H9 (cell line): ENCODE measurements at regions not wholly inside any gene's neighbourhood (a gene's known extent, or its start where the extent isn't known, plus 50 kb on each side); places are given as distances from the start of the nearest gene placed in this dataset.

Experiments used
- DNase-seq: peaks from one replicate; pipeline ENCODE4 v3.0.0-alpha.2; 2017
- H2AFZ ChIP-seq: one replicate; pipeline ENCODE4 v1.6.1; 2013; ENCODE audit warnings: mild to moderate bottlenecking, low read length, control low read depth, moderate library complexity
- H2AK5ac ChIP-seq: 2 replicates; pipeline ENCODE4 v1.6.1; 2013; ENCODE audit warnings: low read length, control low read depth, mixed read lengths; ENCODE audit not compliant: insufficient read length
- H2BK120ac ChIP-seq: one replicate; pipeline ENCODE4 v1.6.1; 2013; ENCODE audit warnings: low read depth, mild to moderate bottlenecking, low read length, control low read depth, inconsistent platforms; ENCODE audit not compliant: poor library complexity, severe bottlenecking
- H2BK12ac ChIP-seq: 2 replicates; pipeline ENCODE4 v1.6.1; 2013; ENCODE audit warnings: low read length, control low read depth, mixed read lengths, low read depth; ENCODE audit not compliant: insufficient read length
- H2BK15ac ChIP-seq: 2 replicates; pipeline ENCODE4 v1.6.1; 2013; ENCODE audit warnings: low read depth, low read length, control low read depth
- H2BK20ac ChIP-seq: one replicate; pipeline ENCODE4 v1.6.1; 2013; ENCODE audit warnings: low read depth, mild to moderate bottlenecking, low read length, control low read depth, inconsistent platforms; ENCODE audit not compliant: poor library complexity, severe bottlenecking
- H2BK5ac ChIP-seq: 2 replicates; pipeline ENCODE4 v1.6.1; 2013; ENCODE audit warnings: low read length, control low read depth, mixed read lengths; ENCODE audit not compliant: insufficient read length
- H3K14ac ChIP-seq: 2 replicates; pipeline ENCODE4 v1.6.1; 2013; ENCODE audit warnings: low read length, control low read depth; ENCODE audit not compliant: insufficient read depth
- H3K18ac ChIP-seq: 2 replicates; pipeline ENCODE4 v1.6.1; 2013; ENCODE audit warnings: low read depth, mild to moderate bottlenecking, mixed read lengths, low read length, control low read depth; ENCODE audit not compliant: insufficient read length
- H3K23ac ChIP-seq: 2 replicates; pipeline ENCODE4 v1.6.1; 2013; ENCODE audit warnings: low read length, control low read depth, mixed read lengths, low read depth; ENCODE audit not compliant: insufficient read length
- H3K23me2 ChIP-seq: 2 replicates; pipeline ENCODE4 v1.6.1; 2013; ENCODE audit warnings: low read depth, mild to moderate bottlenecking, mixed read lengths, low read length, control low read depth; ENCODE audit not compliant: insufficient read length, poor library complexity, severe bottlenecking
- H3K27ac ChIP-seq: 2 replicates; pipeline ENCODE4 v1.5.1; 2013; ENCODE audit warnings: low read length, control low read depth, mixed read lengths, low read depth; ENCODE audit not compliant: insufficient read length
- H3K27me3 ChIP-seq: 2 replicates; pipeline ENCODE4 v1.6.1; 2013; ENCODE audit warnings: low read length, control low read depth, inconsistent platforms; ENCODE audit not compliant: insufficient read depth
- H3K4ac ChIP-seq: 2 replicates; pipeline ENCODE4 v1.6.1; 2013; ENCODE audit warnings: low read depth, mild to moderate bottlenecking, control low read depth, inconsistent platforms, low read length, moderate library complexity
- H3K4me1 ChIP-seq: 2 replicates; pipeline ENCODE4 v1.6.1; 2013; ENCODE audit warnings: low read length, control low read depth, inconsistent platforms; ENCODE audit not compliant: insufficient read depth
- H3K4me2 ChIP-seq: 2 replicates; pipeline ENCODE4 v1.6.1; 2013; ENCODE audit warnings: low read length, control low read depth, mixed read lengths; ENCODE audit not compliant: insufficient read length, insufficient read depth
- H3K56ac ChIP-seq: 2 replicates; pipeline ENCODE4 v1.6.1; 2013; ENCODE audit warnings: low read depth, mild to moderate bottlenecking, mixed read lengths, low read length, control low read depth; ENCODE audit not compliant: insufficient read length
- H3K79me1 ChIP-seq: 2 replicates; pipeline ENCODE4 v1.6.1; 2013; ENCODE audit warnings: low read depth, mild to moderate bottlenecking, moderate library complexity, low read length, control low read depth, inconsistent platforms; ENCODE audit not compliant: insufficient read depth, poor library complexity, severe bottlenecking
- H3K79me2 ChIP-seq: 2 replicates; pipeline ENCODE4 v1.6.1; 2013; ENCODE audit warnings: low read length, control low read depth, inconsistent platforms; ENCODE audit not compliant: insufficient read depth
- H3K9ac ChIP-seq: 2 replicates; pipeline ENCODE4 v1.6.1; 2013; ENCODE audit warnings: low read length, control low read depth, mixed read lengths; ENCODE audit not compliant: insufficient read length; ENCODE audit errors: extremely low read depth
- H3K9me3 ChIP-seq: one replicate; pipeline ENCODE4 v1.6.1; 2013; ENCODE audit warnings: low read depth, low read length, inconsistent platforms; ENCODE audit not compliant: control insufficient read depth
- H3T11ph ChIP-seq: one replicate; pipeline ENCODE4 v1.6.1; 2013; ENCODE audit warnings: mild to moderate bottlenecking, low read length, control low read depth, inconsistent platforms
- H4K20me1 ChIP-seq: one replicate; pipeline ENCODE4 v1.6.1; 2013; ENCODE audit not compliant: control insufficient read depth, insufficient read length, insufficient read depth
- H4K5ac ChIP-seq: 2 replicates; pipeline ENCODE4 v1.6.1; 2013; ENCODE audit warnings: low read depth, mild to moderate bottlenecking, mixed read lengths, low read length, control low read depth; ENCODE audit not compliant: insufficient read length
- H4K8ac ChIP-seq: replicated peaks from 2 replicates; pipeline ENCODE4 v1.6.1; 2013; ENCODE audit warnings: low read length, control low read depth, mixed read lengths, low read depth; ENCODE audit not compliant: insufficient read length
- H4K91ac ChIP-seq: 2 replicates; pipeline ENCODE4 v1.6.1; 2013; ENCODE audit warnings: low read depth, mild to moderate bottlenecking, moderate library complexity, mixed read lengths, low read length, control low read depth; ENCODE audit not compliant: insufficient read length
- H3K27ac Mint-ChIP-seq, 3 experiments: 2 replicates in 2 of 3; 3 replicates in 1 of 3; pipeline ENCODE4 v1.8.0; 2020 to 2021; ENCODE audit warnings: mixed read lengths in 3 of 3, mild to moderate bottlenecking in 1 of 3, moderate library complexity in 1 of 3
- H3K27me3 Mint-ChIP-seq: 2 replicates; pipeline ENCODE4 v1.8.0; 2021; ENCODE audit warnings: low read depth, mild to moderate bottlenecking, moderate library complexity, mixed read lengths
- H3K36me3 Mint-ChIP-seq, 3 experiments: 2 replicates in 2 of 3; 3 replicates in 1 of 3; pipeline ENCODE4 v1.8.0; 2020 to 2021; ENCODE audit warnings: low read depth in 3 of 3, mixed read lengths in 3 of 3; ENCODE audit not compliant: insufficient read depth in 1 of 3
- H3K4me1 Mint-ChIP-seq, 2 experiments: 2 replicates each; pipeline ENCODE4 v1.8.0; 2020; ENCODE audit warnings: mixed read lengths in 2 of 2
- H3K4me3 Mint-ChIP-seq, 2 experiments: 2 replicates in 1 of 2; 3 replicates in 1 of 2; pipeline ENCODE4 v1.8.0; 2020 to 2021; ENCODE audit warnings: mild to moderate bottlenecking in 2 of 2, mixed read lengths in 2 of 2, moderate library complexity in 1 of 2
- H3K9me3 Mint-ChIP-seq, 2 experiments: 2 replicates in 1 of 2; 3 replicates in 1 of 2; pipeline ENCODE4 v1.8.0; 2020; ENCODE audit warnings: mild to moderate bottlenecking in 2 of 2, mixed read lengths in 2 of 2, moderate library complexity in 1 of 2
- CTCF ChIP-seq: fragments of 200-600 bp; sonication (generic); conservative IDR thresholded peaks from 3 replicates; pipeline ENCODE4 v1.8.0; 2021; ENCODE audit warnings: antibody characterized with exemption, mild to moderate bottlenecking
- WGBS: extraction: QIAGEN DNeasy Blood & Tissue Kit; methylation state at CpG from one replicate; pipeline ENCODE4 v1.1.7; 2013; ENCODE audit warnings: missing lambda C conversion rate, low lambda C conversion rate, mixed read lengths; ENCODE audit not compliant: insufficient read length; ENCODE audit errors: extremely low coverage; 5-methylcytosine and 5-hydroxymethylcytosine counted together

- Histone ChIP-seq H2BK20ac (no peak overlapping the region), H2AK5ac (no peak overlapping the region), H3K23me2 (no peaks in the 10 kb centered on the region), H3K79me1 (no peaks in the 10 kb centered on the region), H3K27me3 (no peaks in the 10 kb centered on the region), H2BK120ac (no peak overlapping the region), H3K18ac (no peak overlapping the region), H3K27ac (no peak overlapping the region), H3K9ac (no peak overlapping the region), H4K8ac (no peak overlapping the region), H4K20me1 (no peaks in the 10 kb centered on the region), H2BK12ac (no peak overlapping the region), H2BK15ac (no peak overlapping the region), H2BK5ac (no peak overlapping the region), H3K4me2 (no peak overlapping the region), H3K4me1 (no peaks in the 10 kb centered on the region), H3K14ac (no peak overlapping the region), H2AFZ (no peak overlapping the region), H4K91ac (no peak overlapping the region), H4K5ac (no peak overlapping the region), H3K9me3 (no peaks in the 10 kb centered on the region), H3K23ac (no peak overlapping the region), H3T11ph (no peak overlapping the region), H3K79me2 (no peaks in the 10 kb centered on the region), H3K4ac (no peak overlapping the region), H3K56ac (no peak overlapping the region)
- Mint-ChIP-seq H3K27me3 (no peaks in the 10 kb centered on the region), H3K4me1 (peaks cover 0 to 3% of the 10 kb centered on the region in 2 experiments; a peak in 1 of 4 replicates), H3K36me3 (no peaks in the 10 kb centered on the region), H3K4me3 (no peak overlapping the region), H3K27ac (no peak overlapping the region), H3K9me3 (0 out of 5 replicates have a peak, but pooled peaks cover 0 to 2% of the 10 kb centered on the region in 2 experiments)
- no peak for DNase-seq
- no peak for TF ChIP-seq CTCF
- no CpG with 5 or more reads among the region's 2 CpGs for WGBS
Observed at GRCh38 chr4:102137217-102137616, 208.1 kb downstream of the SLC39A8 start.
